ENCODE measurements at regions not wholly inside any gene's neighbourhood (a gene's known extent, or its start where the extent isn't known, plus 50 kb on each side); places are given as distances from the start of the nearest gene placed in this dataset.

DNA sequence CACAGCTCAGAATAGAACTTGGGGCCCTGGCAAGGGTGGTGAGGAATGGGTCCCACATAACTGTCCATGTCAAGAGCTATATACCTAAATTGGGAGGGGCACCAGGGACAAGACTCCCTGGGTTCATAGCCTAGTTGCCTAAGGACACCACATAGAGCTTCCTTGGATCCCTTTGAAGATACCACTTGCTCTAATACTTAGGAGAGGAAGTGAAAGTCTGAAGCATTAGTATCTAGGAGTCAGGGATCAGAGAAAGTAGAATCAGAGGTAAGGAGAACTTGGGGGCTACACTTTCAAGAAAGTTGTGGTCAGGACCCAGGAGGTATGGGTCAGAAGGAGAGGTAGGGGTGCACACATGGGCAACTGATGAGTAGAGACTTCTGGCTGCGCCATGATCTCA, 318.2 kb upstream of the SLC39A10 start:
- intact Hi-C loops (cut with DNase I; ENCODE audit: low total_unique reads): no loop called here
- DNase-seq (ENCODE audit: low spot score in 2 of 2): no peak

GRCh38 chr2:195337597-195337996, 319.4 kb upstream of the SLC39A10 start:
- intact Hi-C loops (cut with DNase I; ENCODE audit: low total_unique reads): no loop called here
- TF ChIP-seq POLR2AphosphoS5 (IDR thresholded peaks at IDR 0.05) (no peak), CTCF (IDR thresholded peaks at IDR 0.05) (no peak), POLR2A (IDR thresholded peaks at IDR 0.05) (no peak)
- no peaks in the 10 kb centered on the region for H3K36me3 ChIP-seq

More for the DNA sequence above, 318.2 kb upstream of the SLC39A10 start:
- Histone ChIP-seq H3K36me3 (no peaks in the 10 kb centered on the region), H3K27ac (no peak overlapping the region), H3K27me3 (no peaks in the 10 kb centered on the region), H3K4me3 (no peak overlapping the region), H3K4me1 (no peaks in the 10 kb centered on the region), H3K9me3 (no peaks in the 10 kb centered on the region)
- TF ChIP-seq POLR2AphosphoS5 (IDR thresholded peaks at IDR 0.05) (no peak), POLR2A (IDR thresholded peaks at IDR 0.05) (no peak), CTCF (IDR thresholded peaks at IDR 0.05) (no peak)

GRCh38 chr2:195333869-195334268, 323.2 kb upstream of the SLC39A10 start:
- no peak for DNase-seq (ENCODE audit: low spot score in 2 of 2)
- H3K4me1 ChIP-seq: no peaks in the 10 kb centered on the region
- TF ChIP-seq CTCF (IDR thresholded peaks at IDR 0.05): no peak
- no peak for TF ChIP-seq POLR2AphosphoS5 (IDR thresholded peaks at IDR 0.05)
- no peak for TF ChIP-seq POLR2A (IDR thresholded peaks at IDR 0.05)
- no peaks in the 10 kb centered on the region for H3K36me3 ChIP-seq
- intact Hi-C loops (cut with DNase I; ENCODE audit: low total_unique reads): no loop called here
- no peaks in the 10 kb centered on the region for H3K9me3 ChIP-seq
- no peaks in the 10 kb centered on the region for H3K27me3 ChIP-seq
- no peak overlapping the region for H3K4me3 ChIP-seq
- no peak overlapping the region for H3K27ac ChIP-seq

More at GRCh38 chr2:195337597-195337996, 319.4 kb upstream of the SLC39A10 start:
- no peaks in the 10 kb centered on the region for H3K4me1 ChIP-seq
- no peak overlapping the region for H3K27ac ChIP-seq
- no peak for DNase-seq (ENCODE audit: low spot score in 2 of 2)
- H3K4me3 ChIP-seq: no peak overlapping the region
- H3K27me3 ChIP-seq: no peaks in the 10 kb centered on the region
- H3K9me3 ChIP-seq: no peaks in the 10 kb centered on the region

DNA sequence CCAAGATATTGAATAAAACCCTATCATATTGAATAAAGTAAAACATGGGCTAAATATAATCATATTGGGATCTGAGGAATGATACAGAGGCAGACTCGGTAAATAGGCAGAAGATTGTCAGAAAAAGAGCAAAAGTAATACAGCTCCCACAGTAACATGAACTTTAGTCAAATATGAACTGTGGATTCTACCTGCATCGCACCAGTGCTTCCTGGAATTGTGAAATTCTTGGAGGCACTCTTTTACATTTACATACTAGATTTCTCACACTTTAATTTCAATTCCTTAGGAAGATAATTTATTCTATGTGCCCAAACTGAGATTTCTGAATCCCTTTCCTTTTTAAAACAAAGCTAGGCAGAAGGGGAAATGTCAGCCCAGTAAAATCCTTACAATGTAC, 325.1 kb upstream of the SLC39A10 start:
- TF ChIP-seq POLR2AphosphoS5 (IDR thresholded peaks at IDR 0.05) (no peak), CTCF (IDR thresholded peaks at IDR 0.05) (no peak), POLR2A (IDR thresholded peaks at IDR 0.05) (no peak)
- intact Hi-C loops (cut with DNase I; ENCODE audit: low total_unique reads): no loop called here

DNA sequence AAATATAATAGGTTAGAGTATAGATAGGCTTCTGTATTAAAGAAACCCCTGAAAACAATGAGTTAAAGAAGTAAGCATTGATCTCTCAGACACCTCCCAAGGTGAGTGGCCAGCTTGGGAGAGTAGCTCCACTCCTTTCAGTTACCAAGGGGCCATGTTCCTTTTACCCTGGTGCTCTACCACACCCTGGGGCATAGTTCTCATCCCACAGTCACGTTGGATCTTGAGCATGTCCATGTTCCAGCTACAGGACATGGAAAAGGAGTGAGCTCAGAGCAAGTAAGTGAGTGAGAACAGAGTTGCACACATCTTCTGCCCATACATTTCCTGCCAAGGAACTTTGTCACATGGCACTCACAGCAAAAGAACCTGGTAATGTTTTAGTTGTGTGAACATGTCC, 325.9 kb upstream of the SLC39A10 start:
- TF ChIP-seq CTCF (IDR thresholded peaks at IDR 0.05) (no peak), POLR2AphosphoS5 (IDR thresholded peaks at IDR 0.05) (no peak), POLR2A (IDR thresholded peaks at IDR 0.05) (no peak)
- no peak overlapping the region for H3K27ac ChIP-seq
- H3K4me1 ChIP-seq: no peaks in the 10 kb centered on the region
- DNase-seq (ENCODE audit: low spot score in 2 of 2): no peak
- no peaks in the 10 kb centered on the region for H3K27me3 ChIP-seq
- H3K36me3 ChIP-seq: peaks cover 3% of the 10 kb centered on the region
- H3K4me3 ChIP-seq: no peak overlapping the region
- intact Hi-C loops (cut with DNase I; ENCODE audit: low total_unique reads): no loop called here
- no peaks in the 10 kb centered on the region for H3K9me3 ChIP-seq

More for the DNA sequence above, 325.1 kb upstream of the SLC39A10 start:
- no peak overlapping the region for H3K4me3 ChIP-seq
- no peaks in the 10 kb centered on the region for H3K9me3 ChIP-seq
- H3K27me3 ChIP-seq: no peaks in the 10 kb centered on the region
- H3K36me3 ChIP-seq: peaks cover 3% of the 10 kb centered on the region
- H3K4me1 ChIP-seq: no peaks in the 10 kb centered on the region
- no peak for DNase-seq (ENCODE audit: low spot score in 2 of 2)
- H3K27ac ChIP-seq: no peak overlapping the region

Data from breast epithelium (tissue), 4 donors.